Esophagus muscularis mucosa (tissue), 4 donors: ENCODE measurements at regions not wholly inside any gene's neighbourhood (a gene's known extent, or its start where the extent isn't known, plus 50 kb on each side); places are given as distances from the start of the nearest gene placed in this dataset.
"Not testable (repeated sequence)": the region's sequence is repeated elsewhere in the genome, so short reads cannot be mapped to it uniquely, and the experiment has no call there.

Experiments
- CTCF ChIP-seq, 3 experiments: fragments of 200-600 bp in 2 of 3; fragments of 450-650 bp in 1 of 3; sonication (generic) in 2 of 3; IDR thresholded peaks; one replicate each; pipeline ENCODE4 v1.5.1; 2017 to 2019; ENCODE audit warnings: antibody characterized with exemption in 3 of 3, mild to moderate bottlenecking in 2 of 3, moderate library complexity in 1 of 3
- EP300 ChIP-seq: sonication (generic); formaldehyde crosslinking; IDR thresholded peaks from one replicate; pipeline ENCODE4 v1.6.1; 2017; ENCODE audit warnings: antibody characterized with exemption
- POLR2A ChIP-seq: fragments of 450-650 bp; IDR thresholded peaks from one replicate; pipeline ENCODE4 v1.6.1; 2017; ENCODE audit warnings: antibody characterized with exemption, moderate library complexity, mild to moderate bottlenecking, low read depth
- POLR2AphosphoS5 ChIP-seq, 2 donors: sonication (generic); formaldehyde crosslinking; IDR thresholded peaks; one replicate each; pipeline ENCODE4 v1.6.1; 2017; ENCODE audit warnings: antibody characterized with exemption in 2 of 2

GRCh38 chr2:123804126-123804525 lies 221.0 kb upstream of the CNTNAP5 start:
- TF ChIP-seq CTCF (IDR thresholded peaks at IDR 0.05); POLR2AphosphoS5 (IDR thresholded peaks at IDR 0.05); EP300; POLR2A: not testable (repeated sequence)
